HCT116 (cell line): ENCODE measurements at regions not wholly inside any gene's neighbourhood (a gene's known extent, or its start where the extent isn't known, plus 50 kb on each side); places are given as distances from the start of the nearest gene placed in this dataset.

ENCODE experiments used
- ATAC-seq: fragments of 200-7000 bp; cut with Tn5 transposase; 2 replicates; pipeline ENCODE4 v1.9.1; 2020; ENCODE audit warnings: mild to moderate bottlenecking, moderate library complexity
- BruUV-seq: library from RNA; stranded (reverse); fragments of 400-500 nt; replicated peaks from 2 replicates; lab custom pipeline; 2021; lab: Mats Ljungman, UMichigan
- CTCF ChIA-PET: fragments of 300-600 bp; sonication (Branson Sonifier 250); formaldehyde crosslinking; loops from one replicate; lab custom pipeline; 2021; ENCODE audit warnings: antibody characterized with exemption; lab: Charles Lee
- POLR2A ChIA-PET: fragments of 300-600, 350-600 bp; sonication (Branson Sonifier 250); formaldehyde crosslinking; loops from one replicate; lab custom pipeline; 2021; ENCODE audit warnings: antibody characterized with exemption; lab: Charles Lee
- RAD21 ChIA-PET, 2 experiments: fragments of 300-600 bp; sonication (Branson Sonifier 250); formaldehyde crosslinking; loops; one replicate each; lab custom pipeline; 2023; ENCODE audit warnings: low total read pairs in 2 of 2; ENCODE audit not compliant: uncharacterized antibody in 2 of 2, unreplicated experiment in 2 of 2, low non-redundant PET in 1 of 2; lab: Charles Lee
- DNase-seq: peaks from one replicate; pipeline ENCODE4 v3.0.0-alpha.2; 2010; ENCODE audit warnings: low read depth, low spot score
- H2AFZ ChIP-seq: fragments of 200-600 bp; shearing (Covaris generic), sonication (generic); 2 replicates; pipeline ENCODE4 v1.6.1; 2017; ENCODE audit warnings: low read depth, mixed run types, mixed read lengths, antibody characterized with exemption, low read length; ENCODE audit not compliant: poor library complexity, severe bottlenecking
- H3K27ac ChIP-seq: 2 replicates; pipeline ENCODE4 v1.5.1; 2012; ENCODE audit warnings: low read depth, low read length
- H3K27me3 ChIP-seq: fragments of 200-600 bp; sonication (generic); 2 replicates; pipeline ENCODE4 v1.6.1; 2016; ENCODE audit warnings: mixed run types, low read length, mixed read lengths; ENCODE audit not compliant: insufficient read depth
- H3K36me3 ChIP-seq, 2 experiments: fragments of 200-500 bp in 1 of 2; fragments of 200-600 bp in 1 of 2; sonication (Bioruptor generic) in 1 of 2; sonication (generic) in 1 of 2; 2 replicates each; pipeline versions ENCODE4 v1.5.1 to v1.6.1; 2014 to 2016; ENCODE audit warnings: low read length in 2 of 2, inconsistent platforms in 1 of 2, mixed read lengths in 1 of 2, mixed run types in 1 of 2; ENCODE audit not compliant: insufficient read depth in 2 of 2, control insufficient read depth in 1 of 2
- H3K4me1 ChIP-seq, 2 experiments: fragments of 200-600 bp in 1 of 2; sonication (generic) in 1 of 2; 2 replicates each; pipeline versions ENCODE4 v1.5.1 to v1.6.1; 2012 to 2017; ENCODE audit warnings: low read length in 2 of 2, inconsistent platforms in 1 of 2, mild to moderate bottlenecking in 1 of 2, mixed read lengths in 1 of 2, mixed run types in 1 of 2, moderate library complexity in 1 of 2; ENCODE audit not compliant: insufficient read depth in 2 of 2, control insufficient read depth in 1 of 2
- H3K4me2 ChIP-seq: fragments of 200-600 bp; sonication (generic); 2 replicates; pipeline ENCODE4 v1.6.1; 2017; ENCODE audit warnings: mixed run types, low read length, mixed read lengths
- H3K4me3 ChIP-seq, 2 experiments: fragments of 200-600 bp in 1 of 2; sonication (generic) in 1 of 2; replicated peaks in 1 of 2; 2 replicates each; pipeline ENCODE4 v1.5.1; 2011 to 2016; ENCODE audit warnings: low read length in 2 of 2, control low read depth in 1 of 2, low read depth in 1 of 2, mild to moderate bottlenecking in 1 of 2, mixed read lengths in 1 of 2, mixed run types in 1 of 2
- H3K79me2 ChIP-seq: fragments of 200-600 bp; sonication (generic); 2 replicates; pipeline ENCODE4 v1.6.1; 2017; ENCODE audit warnings: mild to moderate bottlenecking, mixed run types, low read length, moderate library complexity, mixed read lengths; ENCODE audit not compliant: insufficient read depth
- H3K9ac ChIP-seq: fragments of 200-600 bp; sonication (generic); 2 replicates; pipeline ENCODE4 v1.6.1; 2016; ENCODE audit warnings: low read length, mixed read lengths
- H3K9me2 ChIP-seq: fragments of 200-600 bp; sonication (generic), shearing (Covaris generic); 2 replicates; pipeline ENCODE4 v1.6.1; 2017; ENCODE audit warnings: mixed run types, mild to moderate bottlenecking, moderate library complexity; ENCODE audit not compliant: insufficient read depth
- H3K9me3 ChIP-seq, 2 experiments: fragments of 200-500 bp in 1 of 2; fragments of 200-600 bp in 1 of 2; sonication (Bioruptor generic) in 1 of 2; sonication (generic) in 1 of 2; 2 replicates each; pipeline ENCODE4 v1.6.1; 2014 to 2017; ENCODE audit warnings: low read length in 2 of 2, mixed read lengths in 2 of 2, inconsistent platforms in 1 of 2, low read depth in 1 of 2, mild to moderate bottlenecking in 1 of 2, mixed run types in 1 of 2, moderate library complexity in 1 of 2; ENCODE audit not compliant: control insufficient read depth in 1 of 2, insufficient read depth in 1 of 2
- H4K20me1 ChIP-seq: fragments of 200-600 bp; sonication (generic), shearing (Covaris generic); 2 replicates; pipeline ENCODE4 v1.6.1; 2017; ENCODE audit warnings: mixed run types, mild to moderate bottlenecking, moderate library complexity; ENCODE audit not compliant: insufficient read depth
- CEBPB ChIP-seq: IDR thresholded peaks from 2 replicates; pipeline ENCODE4 v1.6.1; 2012; ENCODE audit warnings: low read depth
- EGR1 ChIP-seq: IDR thresholded peaks from 2 replicates; pipeline ENCODE4 v1.6.1; 2012; ENCODE audit warnings: low read depth
- ELF1 ChIP-seq: IDR thresholded peaks from 2 replicates; pipeline ENCODE4 v1.6.1; 2012; ENCODE audit warnings: low read depth, borderline replicate concordance
- EZH2phosphoT487 ChIP-seq: fragments of 200-600 bp; IDR thresholded peaks from 2 replicates; pipeline ENCODE4 v1.6.1; 2018; ENCODE audit warnings: antibody characterized with exemption, borderline replicate concordance
- JUND ChIP-seq: IDR thresholded peaks from 2 replicates; pipeline ENCODE4 v1.6.1; 2012
- POLR2A ChIP-seq: IDR thresholded peaks from 2 replicates; pipeline ENCODE4 v1.7.0; 2011; ENCODE audit warnings: borderline replicate concordance; ENCODE audit not compliant: insufficient read depth, insufficient read length; ENCODE audit errors: extremely low read depth
- POLR2AphosphoS5 ChIP-seq: IDR thresholded peaks from 2 replicates; pipeline ENCODE4 v1.6.1; 2011; ENCODE audit warnings: mild to moderate bottlenecking, low read depth, low read length, moderate library complexity
- RAD21 ChIP-seq: IDR thresholded peaks from 2 replicates; pipeline ENCODE4 v1.6.1; 2012; ENCODE audit warnings: low read depth, mild to moderate bottlenecking
- SP1 ChIP-seq: IDR thresholded peaks from 2 replicates; pipeline ENCODE4 v1.6.1; 2012; ENCODE audit warnings: low read depth
- SRF ChIP-seq: IDR thresholded peaks from 2 replicates; pipeline ENCODE4 v1.6.1; 2012; ENCODE audit warnings: low read depth
- TCF7L2 ChIP-seq: IDR thresholded peaks from 2 replicates; pipeline ENCODE4 v1.7.0; 2011; ENCODE audit warnings: borderline replicate concordance, inconsistent platforms; ENCODE audit not compliant: insufficient read depth, insufficient read length; ENCODE audit errors: extremely low read depth
- YY1 ChIP-seq: IDR thresholded peaks from 2 replicates; pipeline ENCODE4 v1.6.1; 2011; ENCODE audit warnings: low read length, low read depth, moderate library complexity, mild to moderate bottlenecking; ENCODE audit not compliant: insufficient replicate concordance; ENCODE audit errors: extremely low read depth
- ZFX ChIP-seq: fragments of 450-650 bp; IDR thresholded peaks from 2 replicates; pipeline ENCODE4 v1.6.1; 2017
- ZNF274 ChIP-seq: fragments of 200-500 bp; sonication (Bioruptor generic); IDR thresholded peaks from 2 replicates; pipeline ENCODE4 v1.6.1; 2014; ENCODE audit warnings: mild to moderate bottlenecking, low read depth, low read length, inconsistent platforms
- intact Hi-C: fragments of 100-400 bp; cut with micrococcal nuclease; formaldehyde crosslinking; loops from 2 replicates; pipeline ENCODE4 v1.10.0; 2022
- TF ChIP-seq, protein P1 (sequence below): IDR thresholded peaks from 2 replicates; pipeline ENCODE4 v1.6.1; 2012
- TF ChIP-seq, protein P2 (sequence below): IDR thresholded peaks from 2 replicates; pipeline ENCODE4 v1.6.1; 2012
- TF ChIP-seq, protein P3 (sequence below): IDR thresholded peaks from 2 replicates; pipeline ENCODE4 v1.6.1; 2011; ENCODE audit warnings: mild to moderate bottlenecking, low read length, moderate library complexity; ENCODE audit not compliant: insufficient replicate concordance; ENCODE audit errors: extremely low read depth

DNA sequence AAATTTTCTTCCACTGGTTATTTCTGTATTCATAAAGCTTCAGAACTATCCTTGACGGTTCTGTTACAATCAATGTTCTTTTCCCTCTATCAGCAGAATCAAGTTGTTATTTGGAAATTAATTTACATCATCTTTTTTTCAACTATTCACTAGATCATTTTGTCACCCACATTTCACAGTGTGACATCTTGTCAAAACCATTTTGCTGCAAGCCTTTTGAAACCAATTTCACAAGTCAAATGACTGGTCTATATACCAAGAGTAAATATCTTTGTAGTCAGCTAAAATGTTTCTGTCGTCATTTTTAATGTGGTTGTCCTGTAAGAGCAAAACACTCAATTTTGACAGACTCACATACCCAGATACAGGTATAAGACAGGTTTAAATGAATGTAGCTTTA lies 984.3 kb upstream of the TYRP1 start:
- BruUV-seq = no TSS peak
- H3K79me2 ChIP-seq = no peaks in the 10 kb centered on the region
- TF ChIP-seq ZNF274 = no peak
- TF ChIP-seq ELF1 = no peak
- TF ChIP-seq, protein P1, sequence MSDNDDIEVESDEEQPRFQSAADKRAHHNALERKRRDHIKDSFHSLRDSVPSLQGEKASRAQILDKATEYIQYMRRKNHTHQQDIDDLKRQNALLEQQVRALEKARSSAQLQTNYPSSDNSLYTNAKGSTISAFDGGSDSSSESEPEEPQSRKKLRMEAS = no peak
- TF ChIP-seq YY1 = no peak
- TF ChIP-seq, protein P2, sequence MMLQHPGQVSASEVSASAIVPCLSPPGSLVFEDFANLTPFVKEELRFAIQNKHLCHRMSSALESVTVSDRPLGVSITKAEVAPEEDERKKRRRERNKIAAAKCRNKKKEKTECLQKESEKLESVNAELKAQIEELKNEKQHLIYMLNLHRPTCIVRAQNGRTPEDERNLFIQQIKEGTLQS = no peak
- no peak for TF ChIP-seq RAD21
- TF ChIP-seq EZH2phosphoT487 = no peak
- no peak for TF ChIP-seq SRF
- no peak for TF ChIP-seq ZFX
- no peak for TF ChIP-seq SP1
- TF ChIP-seq CEBPB = no peak
- H3K27me3 ChIP-seq = no peaks in the 10 kb centered on the region
- no peak overlapping the region for H3K4me2 ChIP-seq
- H4K20me1 ChIP-seq = no peaks in the 10 kb centered on the region
- H3K27ac ChIP-seq = no peak overlapping the region
- POLR2A ChIA-PET = no interaction called here
- peaks cover 10 to 32% of the 10 kb centered on the region in 2 experiments; a peak in 3 of 4 replicates for H3K9me3 ChIP-seq
- intact Hi-C loops = no loop called here
- H3K36me3 ChIP-seq = no peaks in the 10 kb centered on the region
- no peaks in the 10 kb centered on the region for H3K9me2 ChIP-seq
- ATAC-seq (no peak), DNase-seq (no peak)
- no peaks in the 10 kb centered on the region for H3K4me1 ChIP-seq
- RAD21 ChIA-PET = no interaction called here
- no peak overlapping the region for H3K4me3 ChIP-seq
- H2AFZ ChIP-seq = no peak overlapping the region
- no peak overlapping the region for H3K9ac ChIP-seq
- CTCF ChIA-PET = no interaction called here

DNA sequence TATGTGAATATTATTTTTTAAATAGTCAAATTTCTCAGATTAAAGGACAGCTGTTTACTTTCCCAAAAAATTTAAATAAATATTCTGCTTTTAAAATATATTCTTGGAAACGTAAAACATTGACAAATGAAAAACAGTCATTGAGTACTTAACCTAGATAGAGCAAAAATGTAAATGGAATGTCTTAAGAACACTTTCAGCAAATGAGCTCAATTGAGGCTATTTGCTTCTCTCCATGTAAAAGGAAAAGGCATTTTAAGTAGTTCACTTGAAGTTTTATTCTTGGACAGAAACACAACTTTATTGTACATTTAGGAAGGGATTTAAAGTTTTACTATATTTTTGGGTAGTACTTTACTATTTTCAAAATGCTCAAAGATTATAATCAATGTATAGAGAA lies 983.6 kb upstream of the TYRP1 start:
- CTCF ChIA-PET = no interaction called here
- no peaks in the 10 kb centered on the region for H3K9me2 ChIP-seq
- no peak overlapping the region for H3K9ac ChIP-seq
- RAD21 ChIA-PET = no interaction called here
- POLR2A ChIA-PET = no interaction called here
- no peak for DNase-seq
- no peak overlapping the region for H3K27ac ChIP-seq
- H2AFZ ChIP-seq = no peak overlapping the region
- H3K9me3 ChIP-seq = peaks cover 10 to 31% of the 10 kb centered on the region in 2 experiments; a peak in 3 of 4 replicates
- no peaks in the 10 kb centered on the region for H3K4me1 ChIP-seq
- no TSS peak for BruUV-seq
- ATAC-seq = no peak
- H4K20me1 ChIP-seq = no peaks in the 10 kb centered on the region
- no peaks in the 10 kb centered on the region for H3K36me3 ChIP-seq
- no peak overlapping the region for H3K4me3 ChIP-seq
- H3K79me2 ChIP-seq = no peaks in the 10 kb centered on the region
- H3K27me3 ChIP-seq = no peaks in the 10 kb centered on the region
- intact Hi-C loops = no loop called here
- H3K4me2 ChIP-seq = no peak overlapping the region
- TF ChIP-seq TCF7L2 = no peak
- TF ChIP-seq, protein P2 = no peak
- no peak for TF ChIP-seq YY1
- TF ChIP-seq POLR2A = no peak
- no peak for TF ChIP-seq JUND
- no peak for TF ChIP-seq EGR1
- no peak for TF ChIP-seq POLR2AphosphoS5
- TF ChIP-seq SP1 = no peak
- no peak for TF ChIP-seq ELF1
- TF ChIP-seq, protein P3, sequence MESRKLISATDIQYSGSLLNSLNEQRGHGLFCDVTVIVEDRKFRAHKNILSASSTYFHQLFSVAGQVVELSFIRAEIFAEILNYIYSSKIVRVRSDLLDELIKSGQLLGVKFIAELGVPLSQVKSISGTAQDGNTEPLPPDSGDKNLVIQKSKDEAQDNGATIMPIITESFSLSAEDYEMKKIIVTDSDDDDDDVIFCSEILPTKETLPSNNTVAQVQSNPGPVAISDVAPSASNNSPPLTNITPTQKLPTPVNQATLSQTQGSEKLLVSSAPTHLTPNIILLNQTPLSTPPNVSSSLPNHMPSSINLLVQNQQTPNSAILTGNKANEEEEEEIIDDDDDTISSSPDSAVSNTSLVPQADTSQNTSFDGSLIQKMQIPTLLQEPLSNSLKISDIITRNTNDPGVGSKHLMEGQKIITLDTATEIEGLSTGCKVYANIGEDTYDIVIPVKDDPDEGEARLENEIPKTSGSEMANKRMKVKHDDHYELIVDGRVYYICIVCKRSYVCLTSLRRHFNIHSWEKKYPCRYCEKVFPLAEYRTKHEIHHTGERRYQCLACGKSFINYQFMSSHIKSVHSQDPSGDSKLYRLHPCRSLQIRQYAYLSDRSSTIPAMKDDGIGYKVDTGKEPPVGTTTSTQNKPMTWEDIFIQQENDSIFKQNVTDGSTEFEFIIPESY = no peak
